Stimulated activated CD4-positive, alpha-beta T cell treated with anti-CD3 and anti-CD28 coated beads, Interleukin-12 subunit alpha, Interleukin-12 subunit beta, amount 100 ng/mL, for 24 hours (primary cell): ENCODE measurements at regions not wholly inside any gene's neighbourhood (a gene's known extent, or its start where the extent isn't known, plus 50 kb on each side); places are given as distances from the start of the nearest gene placed in this dataset.

ENCODE experiments used
- DNase-seq, 2 experiments: peaks; one replicate each; pipeline ENCODE4 v3.0.0-alpha.2; 2020; ENCODE audit warnings: low read depth in 2 of 2

DNA sequence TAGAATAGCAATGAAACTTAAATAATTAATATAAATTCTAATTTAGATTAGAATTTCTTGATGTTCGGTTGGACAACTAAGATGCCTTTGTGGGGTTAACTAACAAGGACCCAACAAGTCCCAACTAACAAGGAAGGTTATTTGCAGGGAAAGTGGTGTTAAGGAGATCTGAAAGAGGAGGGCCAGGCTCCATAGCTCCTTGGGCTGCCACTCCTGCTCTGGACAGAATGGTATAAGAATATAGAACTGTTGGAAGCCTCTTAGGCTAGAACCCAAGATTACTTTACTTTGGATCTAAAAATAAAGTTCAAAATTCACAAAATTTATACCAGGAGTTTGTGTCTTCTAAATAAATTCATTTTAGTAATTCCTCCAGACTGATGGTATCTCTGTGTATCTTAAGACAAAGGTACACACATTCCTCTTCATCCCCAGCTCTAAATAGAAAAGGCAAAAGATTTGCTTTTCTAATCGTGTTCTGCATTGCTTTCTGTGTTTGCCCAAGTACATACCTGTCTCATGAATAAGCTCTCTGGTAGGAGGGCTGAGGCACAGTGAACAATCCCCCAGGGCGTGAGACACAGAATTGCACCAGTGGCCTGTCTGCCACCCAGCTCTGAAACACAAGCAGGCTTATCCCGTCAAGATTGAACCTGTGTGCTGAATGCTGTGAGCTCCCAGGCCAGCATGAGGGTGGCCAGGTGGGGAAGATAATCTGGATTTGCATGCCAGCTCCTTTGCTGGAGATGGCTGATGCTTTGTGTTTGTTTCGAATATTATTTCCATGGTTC lies 176.0 kb downstream of the ACKR3 start:
- no peak for DNase-seq

DNA sequence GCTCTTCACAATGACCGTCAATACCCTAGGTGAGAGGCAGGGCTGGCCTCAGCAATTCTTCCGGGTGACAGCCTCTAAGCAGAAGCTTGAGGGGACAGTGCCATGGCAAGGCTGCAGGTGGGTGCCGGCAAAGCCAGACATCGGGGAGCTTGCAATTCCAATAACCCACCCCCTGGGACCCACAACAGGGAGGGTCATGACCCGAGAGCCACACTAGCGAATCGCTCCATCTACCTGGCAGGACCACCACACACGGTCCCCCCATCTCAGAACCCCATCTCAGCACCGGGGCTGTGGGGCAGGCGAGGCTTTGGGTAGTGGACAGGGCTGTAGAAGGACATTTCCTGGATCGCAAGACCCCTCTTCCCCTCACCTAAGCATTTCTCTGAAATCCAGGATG lies 177.2 kb downstream of the ACKR3 start:
- DNase-seq, result no peak

DNA sequence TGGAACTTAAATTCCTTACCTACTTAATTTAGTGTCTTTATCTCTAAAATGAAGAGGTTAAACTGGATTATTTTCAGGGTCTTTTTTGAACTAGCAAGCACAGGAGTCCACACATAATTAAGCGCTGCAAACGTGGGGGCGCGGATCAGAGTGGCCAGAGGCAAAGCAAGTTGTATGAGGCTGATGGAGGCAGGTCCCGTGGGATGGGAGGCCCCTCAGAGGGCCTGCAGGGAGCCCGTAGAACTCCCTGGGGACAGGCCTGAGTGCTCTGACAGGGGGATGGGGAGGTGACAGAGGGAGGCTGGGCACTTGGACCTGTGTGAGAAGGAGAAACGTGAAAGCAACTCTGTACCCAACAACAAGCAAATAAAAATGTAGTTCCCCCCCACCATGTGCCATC lies 177.8 kb downstream of the ACKR3 start:
- DNase-seq, result no peak

GRCh38 chr2:236747925-236748324 lies 178.3 kb downstream of the ACKR3 start:
- no peak for DNase-seq

- no peak for DNase-seq
These were observed 178.8 kb downstream of the ACKR3 start for GRCh38 chr2:236748385-236748784.

GRCh38 chr2:236748801-236749200 lies 179.2 kb downstream of the ACKR3 start:
- no peak for DNase-seq

- no peak for DNase-seq
These were observed 179.7 kb downstream of the ACKR3 start for GRCh38 chr2:236749346-236749745.

- DNase-seq, result no peak
These were observed 182.5 kb downstream of the ACKR3 start for GRCh38 chr2:236752096-236752495.

GRCh38 chr2:236753606-236754270 lies 184.1 kb downstream of the ACKR3 start:
- no peak for DNase-seq

- no peak for DNase-seq
These were observed 184.8 kb downstream of the ACKR3 start for GRCh38 chr2:236754271-236754944.

GRCh38 chr2:236755278-236755840 lies 185.7 kb downstream of the ACKR3 start:
- DNase-seq, result no peak

GRCh38 chr2:236758406-236758805 lies 188.8 kb downstream of the ACKR3 start:
- no peak for DNase-seq

- DNase-seq, result no peak
These were observed 190.6 kb downstream of the ACKR3 start for GRCh38 chr2:236760246-236760645.

- no peak for DNase-seq
These were observed 191.7 kb downstream of the ACKR3 start for GRCh38 chr2:236761358-236761757.

GRCh38 chr2:236762628-236763027 lies 193.0 kb downstream of the ACKR3 start:
- DNase-seq, result no peak

GRCh38 chr2:236763857-236764256 lies 194.2 kb downstream of the ACKR3 start:
- DNase-seq, result no peak

- DNase-seq, result no peak
These were observed 195.1 kb downstream of the ACKR3 start for GRCh38 chr2:236764716-236765115.

GRCh38 chr2:236765478-236765877 lies 195.9 kb downstream of the ACKR3 start:
- DNase-seq, result no peak

GRCh38 chr2:236766850-236767249 lies 197.2 kb downstream of the ACKR3 start:
- no peak for DNase-seq

GRCh38 chr2:236767941-236768340 lies 198.3 kb downstream of the ACKR3 start:
- no peak for DNase-seq

DNA sequence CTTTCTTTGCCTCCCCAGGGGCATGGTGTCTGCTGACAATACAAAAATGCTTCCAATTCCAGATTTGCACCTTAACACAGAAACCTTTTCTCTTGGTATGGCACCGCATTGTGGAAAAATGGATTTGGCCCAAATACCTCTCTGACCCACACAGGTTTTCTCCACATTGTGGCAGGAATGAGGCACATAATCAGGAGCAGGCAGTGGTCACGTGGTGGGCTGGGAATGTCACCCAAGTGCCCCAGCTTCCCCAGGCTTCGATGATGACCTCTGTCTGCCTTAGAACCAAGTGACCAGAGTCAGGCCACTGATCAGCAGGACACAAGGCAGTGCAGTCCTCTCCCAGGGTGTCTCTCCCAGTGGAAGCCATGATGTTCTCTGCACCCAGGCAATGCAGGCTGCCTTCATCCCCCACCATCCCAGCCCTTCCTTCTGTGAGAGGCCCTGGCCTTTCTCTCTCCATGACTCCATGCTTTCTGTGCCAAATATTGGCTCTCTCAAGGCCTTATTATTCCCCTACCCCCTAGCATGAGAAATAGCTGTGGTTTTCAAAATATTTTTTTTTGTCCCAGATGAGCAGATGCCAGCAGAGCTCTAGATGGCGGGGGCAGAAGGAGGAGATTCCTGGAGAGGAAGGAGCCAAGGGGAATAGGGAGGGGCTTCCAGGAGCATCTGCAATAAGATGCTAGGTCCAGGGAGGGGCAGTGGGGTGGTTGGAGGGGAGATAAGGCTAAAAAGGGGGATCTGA lies 198.9 kb downstream of the ACKR3 start:
- no peak for DNase-seq
